Adrenal gland (tissue), 5 donors: ENCODE measurements at regions not wholly inside any gene's neighbourhood (a gene's known extent, or its start where the extent isn't known, plus 50 kb on each side); places are given as distances from the start of the nearest gene placed in this dataset.

Experiments
- CTCF ChIP-seq, 6 experiments: fragments of 450-650 bp in 4 of 6; fragments of 200-600 bp in 2 of 6; sonication (generic) in 1 of 6; IDR thresholded peaks; 1 replicate in 5 of 6; 2 replicates in 1 of 6; pipeline versions ENCODE4 v1.5.1 to v1.8.0; 2016 to 2021; ENCODE audit warnings: antibody characterized with exemption in 6 of 6, mild to moderate bottlenecking in 2 of 6, moderate library complexity in 1 of 6
- POLR2A ChIP-seq, 2 donors: fragments of 450-650 bp; IDR thresholded peaks; one replicate each; pipeline ENCODE4 v1.6.1; 2017; ENCODE audit warnings: antibody characterized with exemption in 2 of 2, mild to moderate bottlenecking in 2 of 2, moderate library complexity in 1 of 2
- donor health status: DM: no; HTN: no; CAD: no.

- TF ChIP-seq POLR2A (IDR thresholded peaks at IDR 0.05) (no peak), CTCF (IDR thresholded peaks at IDR 0.05) (no peak)
These were observed 637.8 kb upstream of the MEF2C start for GRCh38 chr5:89520771-89521170.
